ENCODE measurements at regions not wholly inside any gene's neighbourhood (a gene's known extent, or its start where the extent isn't known, plus 50 kb on each side); places are given as distances from the start of the nearest gene placed in this dataset.

DNA sequence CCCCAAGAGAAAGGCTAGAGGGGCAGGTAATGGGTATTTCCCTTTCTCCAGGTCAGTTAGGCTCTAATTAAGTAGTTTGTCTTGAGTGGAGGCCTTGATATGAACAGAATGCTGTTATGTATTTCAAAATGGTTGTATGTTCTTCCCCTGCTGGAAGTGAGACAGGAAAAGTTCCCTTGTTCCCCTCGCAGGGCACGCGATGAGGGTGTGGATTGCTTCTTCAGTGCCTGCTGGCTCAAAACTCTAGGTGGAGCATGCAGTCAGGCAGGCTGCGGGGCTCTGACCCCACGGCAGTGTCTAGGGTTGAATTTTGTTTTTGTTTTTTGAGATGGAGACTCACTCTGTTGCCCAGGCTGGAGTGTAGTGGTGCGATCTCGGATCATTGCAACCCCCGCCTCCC is 110.4 kb upstream of the XIST start:
- TF ChIP-seq, protein P1, sequence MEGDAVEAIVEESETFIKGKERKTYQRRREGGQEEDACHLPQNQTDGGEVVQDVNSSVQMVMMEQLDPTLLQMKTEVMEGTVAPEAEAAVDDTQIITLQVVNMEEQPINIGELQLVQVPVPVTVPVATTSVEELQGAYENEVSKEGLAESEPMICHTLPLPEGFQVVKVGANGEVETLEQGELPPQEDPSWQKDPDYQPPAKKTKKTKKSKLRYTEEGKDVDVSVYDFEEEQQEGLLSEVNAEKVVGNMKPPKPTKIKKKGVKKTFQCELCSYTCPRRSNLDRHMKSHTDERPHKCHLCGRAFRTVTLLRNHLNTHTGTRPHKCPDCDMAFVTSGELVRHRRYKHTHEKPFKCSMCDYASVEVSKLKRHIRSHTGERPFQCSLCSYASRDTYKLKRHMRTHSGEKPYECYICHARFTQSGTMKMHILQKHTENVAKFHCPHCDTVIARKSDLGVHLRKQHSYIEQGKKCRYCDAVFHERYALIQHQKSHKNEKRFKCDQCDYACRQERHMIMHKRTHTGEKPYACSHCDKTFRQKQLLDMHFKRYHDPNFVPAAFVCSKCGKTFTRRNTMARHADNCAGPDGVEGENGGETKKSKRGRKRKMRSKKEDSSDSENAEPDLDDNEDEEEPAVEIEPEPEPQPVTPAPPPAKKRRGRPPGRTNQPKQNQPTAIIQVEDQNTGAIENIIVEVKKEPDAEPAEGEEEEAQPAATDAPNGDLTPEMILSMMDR (IDR thresholded peaks at IDR 0.05; ENCODE audit: insufficient read depth, low read length), result no peak
- TF ChIP-seq POLR2AphosphoS5 (IDR thresholded peaks at IDR 0.05; ENCODE audit: low read depth), result no peak
